ENCODE measurements at regions not wholly inside any gene's neighbourhood (a gene's known extent, or its start where the extent isn't known, plus 50 kb on each side); places are given as distances from the start of the nearest gene placed in this dataset.

DNA sequence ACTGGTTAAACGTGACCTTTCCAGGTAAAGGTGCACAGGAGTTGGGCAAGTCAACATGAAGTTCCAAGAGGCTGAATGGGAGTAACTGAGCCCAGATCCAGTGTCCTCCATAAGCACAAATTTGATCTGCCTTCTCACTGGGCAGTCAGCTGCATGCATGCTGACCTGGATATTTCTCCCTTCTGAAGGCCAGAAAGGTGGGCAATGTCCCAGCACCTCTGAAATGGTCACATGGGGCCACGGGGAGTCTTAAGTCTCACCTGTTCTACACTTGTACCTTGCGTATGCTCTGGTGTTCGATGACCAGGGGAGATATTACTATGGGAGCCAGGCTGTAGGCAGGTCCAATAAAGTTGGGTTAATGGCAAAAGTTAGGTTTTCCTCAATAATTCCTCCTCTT is 240.2 kb downstream of the SIPA1L2 start:
- H3K36me3 ChIP-seq (ENCODE audit: control insufficient read depth, insufficient read depth, low read length) = no peaks in the 10 kb centered on the region
- in situ Hi-C loops (cut with MboI; ENCODE audit: low sequenced_read_pairs) = no loop called here

More for the DNA sequence above, 240.2 kb downstream of the SIPA1L2 start:
- no peaks in the 10 kb centered on the region for H3K79me1 ChIP-seq (ENCODE audit: low read depth in 1 of 2, low read length in 2 of 2)
- intact Hi-C loops (cut with micrococcal nuclease) (no loop called here), dilution Hi-C loops (cut with HindIII; ENCODE audit: low sequenced_read_pairs, unreplicated experiment) (no loop called here)
- no peak overlapping the region for H2BK120ac ChIP-seq (ENCODE audit: low read depth, low read length)
- no peak overlapping the region for H2BK5ac ChIP-seq (ENCODE audit: low read depth, low read length, poor library complexity, severe bottlenecking)
- H2AK5ac ChIP-seq (ENCODE audit: low read depth, low read length) = no peak overlapping the region
- no peaks in the 10 kb centered on the region for H4K20me1 ChIP-seq (ENCODE audit: insufficient read depth, low read length)
- ATAC-seq (ENCODE audit: low read depth) (no peak), DNase-seq (no peak)
- no peak overlapping the region for H3K4me2 ChIP-seq (ENCODE audit: low read depth, low read length)
- H3K9me3 ChIP-seq (ENCODE audit: control insufficient read depth, insufficient read depth, low read length) = no peaks in the 10 kb centered on the region
- no peak overlapping the region for H3K27ac ChIP-seq (ENCODE audit: insufficient read depth, low read length)
- no peak overlapping the region for H4K8ac ChIP-seq (ENCODE audit: low read depth in 2 of 2, low read length in 2 of 2)
- H4K91ac ChIP-seq (ENCODE audit: insufficient read depth, low read depth, low read length) = no peak overlapping the region
- H3K9ac ChIP-seq (ENCODE audit: low read depth, low read length) = no peak overlapping the region
- H3K9me1 ChIP-seq (ENCODE audit: insufficient read depth, low read length) = peaks cover 2% of the 10 kb centered on the region
- H3K56ac ChIP-seq (ENCODE audit: extremely low read depth, insufficient read depth, low read length) = no peak overlapping the region
- no peak overlapping the region for H3K4me3 ChIP-seq (ENCODE audit: insufficient read depth, low read depth, low read length)
- CTCF ChIA-PET = no interaction called here
- no peak overlapping the region for H2AFZ ChIP-seq (replicated peaks; ENCODE audit: low read length, poor library complexity)
- H2AK9ac ChIP-seq (replicated peaks; ENCODE audit: low read depth, low read length, poor library complexity) = no peak overlapping the region
- no peak overlapping the region for H3K18ac ChIP-seq (ENCODE audit: low read depth, low read length)
- no peak overlapping the region for H2BK20ac ChIP-seq (ENCODE audit: low read depth, low read length)
- H3K23ac ChIP-seq (ENCODE audit: low read depth, low read length) = no peak overlapping the region
- no peak overlapping the region for H4K5ac ChIP-seq (ENCODE audit: low read depth, low read length)
- H3K14ac ChIP-seq (replicated peaks; ENCODE audit: low read depth, low read length) = no peak overlapping the region
- POLR2A ChIA-PET (ENCODE audit: unreplicated experiment) = no interaction called here
- H3K4me1 ChIP-seq (ENCODE audit: control insufficient read depth, insufficient read depth, low read length) = peaks cover 5% of the 10 kb centered on the region; the same call in 1 of the 2 replicates
- BruUV-seq (replicated peaks) = no TSS peak
- H3K27me3 ChIP-seq (ENCODE audit: control insufficient read depth, insufficient read depth, low read length) = no peaks in the 10 kb centered on the region
- whole genome bisulfite sequencing, 2 experiments (ENCODE audit: extremely low coverage in 2 of 2, insufficient read length in 1 of 2) = no CpG with 5 or more reads among the region's 4 CpGs
- TF ChIP-seq MXI1 (IDR thresholded peaks at IDR 0.05; ENCODE audit: borderline replicate concordance, low read depth, low read length) (no peak), RCOR1 (IDR thresholded peaks at IDR 0.05; ENCODE audit: insufficient replicate concordance, low read length) (no peak), RAD21 (IDR thresholded peaks at IDR 0.05; ENCODE audit: low read length) (no peak), POLR2A (IDR thresholded peaks at IDR 0.05; ENCODE audit: low read depth, low read length) (no peak), RFX5 (IDR thresholded peaks at IDR 0.05; ENCODE audit: low read depth, low read length) (no peak), SMC3 (IDR thresholded peaks at IDR 0.05; ENCODE audit: low read depth, low read length) (no peak), USF2 (IDR thresholded peaks at IDR 0.05; ENCODE audit: low read depth, low read length) (no peak), NFE2L2 (IDR thresholded peaks at IDR 0.05; ENCODE audit: low read depth, low read length) (no peak), MAFK (IDR thresholded peaks at IDR 0.05; ENCODE audit: low read depth, low read length) (no peak), CHD1 (IDR thresholded peaks at IDR 0.05; ENCODE audit: low read depth, low read length) (no peak), BHLHE40 (IDR thresholded peaks at IDR 0.05; ENCODE audit: low read depth, low read length) (no peak), FOS (IDR thresholded peaks at IDR 0.05; ENCODE audit: low read depth, low read length) (no peak)
- TF ChIP-seq, protein P1, sequence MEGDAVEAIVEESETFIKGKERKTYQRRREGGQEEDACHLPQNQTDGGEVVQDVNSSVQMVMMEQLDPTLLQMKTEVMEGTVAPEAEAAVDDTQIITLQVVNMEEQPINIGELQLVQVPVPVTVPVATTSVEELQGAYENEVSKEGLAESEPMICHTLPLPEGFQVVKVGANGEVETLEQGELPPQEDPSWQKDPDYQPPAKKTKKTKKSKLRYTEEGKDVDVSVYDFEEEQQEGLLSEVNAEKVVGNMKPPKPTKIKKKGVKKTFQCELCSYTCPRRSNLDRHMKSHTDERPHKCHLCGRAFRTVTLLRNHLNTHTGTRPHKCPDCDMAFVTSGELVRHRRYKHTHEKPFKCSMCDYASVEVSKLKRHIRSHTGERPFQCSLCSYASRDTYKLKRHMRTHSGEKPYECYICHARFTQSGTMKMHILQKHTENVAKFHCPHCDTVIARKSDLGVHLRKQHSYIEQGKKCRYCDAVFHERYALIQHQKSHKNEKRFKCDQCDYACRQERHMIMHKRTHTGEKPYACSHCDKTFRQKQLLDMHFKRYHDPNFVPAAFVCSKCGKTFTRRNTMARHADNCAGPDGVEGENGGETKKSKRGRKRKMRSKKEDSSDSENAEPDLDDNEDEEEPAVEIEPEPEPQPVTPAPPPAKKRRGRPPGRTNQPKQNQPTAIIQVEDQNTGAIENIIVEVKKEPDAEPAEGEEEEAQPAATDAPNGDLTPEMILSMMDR (conservative IDR thresholded peaks at IDR 0.05; ENCODE audit: low read depth, low read length) = no peak
- TF ChIP-seq, protein P2, sequence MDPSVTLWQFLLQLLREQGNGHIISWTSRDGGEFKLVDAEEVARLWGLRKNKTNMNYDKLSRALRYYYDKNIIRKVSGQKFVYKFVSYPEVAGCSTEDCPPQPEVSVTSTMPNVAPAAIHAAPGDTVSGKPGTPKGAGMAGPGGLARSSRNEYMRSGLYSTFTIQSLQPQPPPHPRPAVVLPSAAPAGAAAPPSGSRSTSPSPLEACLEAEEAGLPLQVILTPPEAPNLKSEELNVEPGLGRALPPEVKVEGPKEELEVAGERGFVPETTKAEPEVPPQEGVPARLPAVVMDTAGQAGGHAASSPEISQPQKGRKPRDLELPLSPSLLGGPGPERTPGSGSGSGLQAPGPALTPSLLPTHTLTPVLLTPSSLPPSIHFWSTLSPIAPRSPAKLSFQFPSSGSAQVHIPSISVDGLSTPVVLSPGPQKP (IDR thresholded peaks at IDR 0.05; ENCODE audit: borderline replicate concordance, low read depth, low read length) = no peak
- no peak overlapping the region for H3K4ac ChIP-seq (ENCODE audit: low read depth, low read length)
- no peak overlapping the region for H2BK15ac ChIP-seq (ENCODE audit: low read depth, low read length)

All from IMR-90 (cell line).